GM12878 (cell line): ENCODE measurements at regions not wholly inside any gene's neighbourhood (a gene's known extent, or its start where the extent isn't known, plus 50 kb on each side); places are given as distances from the start of the nearest gene placed in this dataset.

Experiments used
- EGR1 ChIP-seq, 2 experiments: IDR thresholded peaks; 1 replicate in 1 of 2; 2 replicates in 1 of 2; pipeline ENCODE4 v1.6.1; 2011 to 2012; ENCODE audit warnings: low read depth in 2 of 2, low read length in 2 of 2, borderline replicate concordance in 1 of 2, mild to moderate bottlenecking in 1 of 2, moderate library complexity in 1 of 2
- EZH2 ChIP-seq: IDR thresholded peaks from 2 replicates; pipeline ENCODE4 v1.6.1; 2012; ENCODE audit warnings: low read depth, mild to moderate bottlenecking, control low read depth, inconsistent platforms, low read length, borderline replicate concordance; ENCODE audit not compliant: control insufficient read depth
- NBN ChIP-seq: fragments of 450-650 bp; IDR thresholded peaks from 2 replicates; pipeline ENCODE4 v1.6.1; 2016
- SIX5 ChIP-seq: IDR thresholded peaks from 2 replicates; pipeline ENCODE4 v1.6.1; 2011; ENCODE audit warnings: mild to moderate bottlenecking, low read depth, low read length, moderate library complexity; ENCODE audit not compliant: severe bottlenecking
- TF ChIP-seq, protein P1 (sequence below), 3 experiments: IDR thresholded peaks in 2 of 3; conservative IDR thresholded peaks in 1 of 3; 2 replicates each; pipeline ENCODE4 v1.5.1; 2011; ENCODE audit warnings: low read depth in 3 of 3, low read length in 3 of 3, mild to moderate bottlenecking in 3 of 3, control low read depth in 2 of 3, moderate library complexity in 2 of 3, inconsistent platforms in 1 of 3, mixed read lengths in 1 of 3; ENCODE audit not compliant: control insufficient read depth in 2 of 3, insufficient read depth in 1 of 3; ENCODE audit errors: extremely low read depth in 1 of 3

GRCh38 chr11:25271301-25271700, 774.4 kb downstream of the LUZP2 start:
- TF ChIP-seq SIX5 (no peak), NBN (no peak), EGR1 (IDR thresholded peaks at IDR 0.05; ENCODE audit: borderline replicate concordance in 1 of 2, low read depth in 2 of 2, low read length in 2 of 2) (no peak), EZH2 (no peak)
- TF ChIP-seq, protein P1, sequence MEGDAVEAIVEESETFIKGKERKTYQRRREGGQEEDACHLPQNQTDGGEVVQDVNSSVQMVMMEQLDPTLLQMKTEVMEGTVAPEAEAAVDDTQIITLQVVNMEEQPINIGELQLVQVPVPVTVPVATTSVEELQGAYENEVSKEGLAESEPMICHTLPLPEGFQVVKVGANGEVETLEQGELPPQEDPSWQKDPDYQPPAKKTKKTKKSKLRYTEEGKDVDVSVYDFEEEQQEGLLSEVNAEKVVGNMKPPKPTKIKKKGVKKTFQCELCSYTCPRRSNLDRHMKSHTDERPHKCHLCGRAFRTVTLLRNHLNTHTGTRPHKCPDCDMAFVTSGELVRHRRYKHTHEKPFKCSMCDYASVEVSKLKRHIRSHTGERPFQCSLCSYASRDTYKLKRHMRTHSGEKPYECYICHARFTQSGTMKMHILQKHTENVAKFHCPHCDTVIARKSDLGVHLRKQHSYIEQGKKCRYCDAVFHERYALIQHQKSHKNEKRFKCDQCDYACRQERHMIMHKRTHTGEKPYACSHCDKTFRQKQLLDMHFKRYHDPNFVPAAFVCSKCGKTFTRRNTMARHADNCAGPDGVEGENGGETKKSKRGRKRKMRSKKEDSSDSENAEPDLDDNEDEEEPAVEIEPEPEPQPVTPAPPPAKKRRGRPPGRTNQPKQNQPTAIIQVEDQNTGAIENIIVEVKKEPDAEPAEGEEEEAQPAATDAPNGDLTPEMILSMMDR (IDR thresholded peaks at IDR 0.05 in 2 of 3, conservative IDR thresholded peaks at IDR 0.05 in 1 of 3; ENCODE audit: control insufficient read depth in 2 of 3, extremely low read depth in 1 of 3, insufficient read depth in 1 of 3, low read depth in 3 of 3, low read length in 3 of 3): no peak
